Left hindlimb (tissue), 1 donor: ENCODE measurements at regions not wholly inside any gene's neighbourhood (a gene's known extent, or its start where the extent isn't known, plus 50 kb on each side); places are given as distances from the start of the nearest gene placed in this dataset.
"Not testable (repeated sequence)": the region's sequence is repeated elsewhere in the genome, so short reads cannot be mapped to it uniquely, and the experiment has no call there.

Experiments
- DNase-seq: peaks from one replicate; pipeline ENCODE4 v3.0.0-alpha.2; 2018

GRCh38 chr2:173550143-173550542, 195.5 kb downstream of the CDCA7 start:
- no peak for DNase-seq

- no peak for DNase-seq
Measured at GRCh38 chr2:173552531-173552930, 197.9 kb downstream of the CDCA7 start.

GRCh38 chr2:173553593-173553992, 198.9 kb downstream of the CDCA7 start:
- DNase-seq = no peak

- DNase-seq = no peak
Measured at GRCh38 chr2:173555833-173556232, 201.2 kb downstream of the CDCA7 start.

- DNase-seq = no peak
Measured at GRCh38 chr2:173556816-173557215, 202.1 kb downstream of the CDCA7 start.

GRCh38 chr2:173557497-173557896, 202.8 kb downstream of the CDCA7 start:
- DNase-seq = no peak

GRCh38 chr2:173567493-173567892, 212.8 kb downstream of the CDCA7 start:
- no peak for DNase-seq

- no peak for DNase-seq
Measured at GRCh38 chr2:173568054-173568453, 213.4 kb downstream of the CDCA7 start.

- DNase-seq = no peak
Measured at GRCh38 chr2:173571021-173571821, 216.5 kb downstream of the CDCA7 start.

- no peak for DNase-seq
Measured at GRCh38 chr2:173571887-173572680, 217.4 kb downstream of the CDCA7 start.

- DNase-seq = no peak
Measured at GRCh38 chr2:173572848-173573247, 218.2 kb downstream of the CDCA7 start.

- not testable (repeated sequence) for DNase-seq
Measured at GRCh38 chr2:173573782-173574181, 219.1 kb downstream of the CDCA7 start.

GRCh38 chr2:173574324-173575112, 219.8 kb downstream of the CDCA7 start:
- no peak for DNase-seq

- DNase-seq = no peak
Measured at GRCh38 chr2:173578404-173579107, 223.9 kb downstream of the CDCA7 start.

GRCh38 chr2:173580351-173580750, 225.7 kb downstream of the CDCA7 start:
- no peak for DNase-seq

- DNase-seq = no peak
Measured at GRCh38 chr2:173580956-173581355, 226.3 kb downstream of the CDCA7 start.

- DNase-seq = no peak
Measured at GRCh38 chr2:173583196-173583595, 228.5 kb downstream of the CDCA7 start.

GRCh38 chr2:173584000-173584399, 229.3 kb downstream of the CDCA7 start:
- DNase-seq = no peak

- no peak for DNase-seq
Measured at GRCh38 chr2:173584676-173585458, 230.2 kb downstream of the CDCA7 start.

- DNase-seq = no peak
Measured at GRCh38 chr2:173588931-173589369, 234.3 kb downstream of the CDCA7 start.

GRCh38 chr2:173589604-173590275, 235.1 kb downstream of the CDCA7 start:
- DNase-seq = no peak
